Breast epithelium (tissue), 3 donors: ENCODE measurements at regions not wholly inside any gene's neighbourhood (a gene's known extent, or its start where the extent isn't known, plus 50 kb on each side); places are given as distances from the start of the nearest gene placed in this dataset.

Experiments used
- POLR2A ChIP-seq: fragments of 450-650 bp; IDR thresholded peaks from one replicate; pipeline ENCODE4 v1.6.1; 2016; ENCODE audit warnings: antibody characterized with exemption, mild to moderate bottlenecking, moderate library complexity
- POLR2AphosphoS5 ChIP-seq, 3 donors: sonication (generic); formaldehyde crosslinking; IDR thresholded peaks; one replicate each; pipeline ENCODE4 v1.6.1; 2017; ENCODE audit warnings: antibody characterized with exemption in 3 of 3
- TF ChIP-seq, protein P1 (sequence below), 3 donors: fragments of 450-650 bp; IDR thresholded peaks; one replicate each; pipeline ENCODE4 v1.5.1; 2016 to 2017; ENCODE audit warnings: antibody characterized with exemption in 3 of 3, mild to moderate bottlenecking in 3 of 3, moderate library complexity in 3 of 3

- TF ChIP-seq, protein P1, sequence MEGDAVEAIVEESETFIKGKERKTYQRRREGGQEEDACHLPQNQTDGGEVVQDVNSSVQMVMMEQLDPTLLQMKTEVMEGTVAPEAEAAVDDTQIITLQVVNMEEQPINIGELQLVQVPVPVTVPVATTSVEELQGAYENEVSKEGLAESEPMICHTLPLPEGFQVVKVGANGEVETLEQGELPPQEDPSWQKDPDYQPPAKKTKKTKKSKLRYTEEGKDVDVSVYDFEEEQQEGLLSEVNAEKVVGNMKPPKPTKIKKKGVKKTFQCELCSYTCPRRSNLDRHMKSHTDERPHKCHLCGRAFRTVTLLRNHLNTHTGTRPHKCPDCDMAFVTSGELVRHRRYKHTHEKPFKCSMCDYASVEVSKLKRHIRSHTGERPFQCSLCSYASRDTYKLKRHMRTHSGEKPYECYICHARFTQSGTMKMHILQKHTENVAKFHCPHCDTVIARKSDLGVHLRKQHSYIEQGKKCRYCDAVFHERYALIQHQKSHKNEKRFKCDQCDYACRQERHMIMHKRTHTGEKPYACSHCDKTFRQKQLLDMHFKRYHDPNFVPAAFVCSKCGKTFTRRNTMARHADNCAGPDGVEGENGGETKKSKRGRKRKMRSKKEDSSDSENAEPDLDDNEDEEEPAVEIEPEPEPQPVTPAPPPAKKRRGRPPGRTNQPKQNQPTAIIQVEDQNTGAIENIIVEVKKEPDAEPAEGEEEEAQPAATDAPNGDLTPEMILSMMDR (IDR thresholded peaks at IDR 0.05) = no peak
- no peak for TF ChIP-seq POLR2A
- no peak for TF ChIP-seq POLR2AphosphoS5 (IDR thresholded peaks at IDR 0.05)
These were observed 111.7 kb upstream of the KCNJ15 start for GRCh38 chr21:38145104-38145503.
